Neural progenitor cell (in vitro differentiated cells): ENCODE measurements at regions not wholly inside any gene's neighbourhood (a gene's known extent, or its start where the extent isn't known, plus 50 kb on each side); places are given as distances from the start of the nearest gene placed in this dataset.

ENCODE experiments used
- DNase-seq: peaks from one replicate; pipeline ENCODE4 v3.0.0-alpha.2; 2016; ENCODE audit warnings: low spot score
- H2AFZ ChIP-seq: fragments of 200-600 bp; sonication (generic); replicated peaks from 2 replicates; pipeline ENCODE4 v1.6.1; 2016; ENCODE audit warnings: antibody characterized with exemption
- H3F3A ChIP-seq: fragments of 200-600 bp; sonication (generic); 2 replicates; pipeline ENCODE4 v1.6.1; 2016; ENCODE audit warnings: antibody characterized with exemption, low read depth
- H3K27ac ChIP-seq: fragments of 200-600 bp; sonication (generic); 2 replicates; pipeline ENCODE4 v1.5.1; 2016; ENCODE audit warnings: mild to moderate bottlenecking
- H3K27me3 ChIP-seq: fragments of 200-600 bp; sonication (generic); 2 replicates; pipeline ENCODE4 v1.6.1; 2016; ENCODE audit warnings: mild to moderate bottlenecking, moderate library complexity
- H3K36me3 ChIP-seq: fragments of 200-600 bp; sonication (generic); 2 replicates; pipeline ENCODE4 v1.5.1; 2016
- H3K4me1 ChIP-seq: fragments of 200-600 bp; sonication (generic); 2 replicates; pipeline ENCODE4 v1.6.1; 2016; ENCODE audit warnings: mixed run types
- H3K4me2 ChIP-seq: fragments of 200-600 bp; sonication (generic); 2 replicates; pipeline ENCODE4 v1.6.1; 2016
- H3K4me3 ChIP-seq: fragments of 200-600 bp; sonication (generic); 2 replicates; pipeline ENCODE4 v1.5.1; 2016
- H3K79me2 ChIP-seq: fragments of 200-600 bp; sonication (generic); 2 replicates; pipeline ENCODE4 v1.6.1; 2016; ENCODE audit warnings: low read depth
- H3K9ac ChIP-seq: fragments of 200-600 bp; sonication (generic); 2 replicates; pipeline ENCODE4 v1.6.1; 2016
- H3K9me3 ChIP-seq: fragments of 200-600 bp; sonication (generic); 2 replicates; pipeline ENCODE4 v1.5.1; 2016; ENCODE audit warnings: low read depth
- H4K20me1 ChIP-seq: fragments of 200-600 bp; sonication (generic); 2 replicates; pipeline ENCODE4 v1.6.1; 2016; ENCODE audit warnings: low read depth
- H3K27ac Mint-ChIP-seq: 3 replicates; pipeline ENCODE4 v1.8.0; 2021; ENCODE audit warnings: mixed read lengths
- H3K27me3 Mint-ChIP-seq: 2 replicates; pipeline ENCODE4 v1.8.0; 2022; ENCODE audit warnings: low read depth, mild to moderate bottlenecking, inconsistent platforms, moderate library complexity, mixed read lengths; ENCODE audit not compliant: insufficient read depth
- H3K36me3 Mint-ChIP-seq: 3 replicates; pipeline ENCODE4 v1.8.0; 2021; ENCODE audit warnings: mixed read lengths
- H3K4me1 Mint-ChIP-seq: 3 replicates; pipeline ENCODE4 v1.8.0; 2021; ENCODE audit warnings: mixed read lengths
- H3K4me3 Mint-ChIP-seq: 3 replicates; pipeline ENCODE4 v1.8.0; 2021; ENCODE audit warnings: mild to moderate bottlenecking, moderate library complexity, mixed read lengths
- H3K9me3 Mint-ChIP-seq: 3 replicates; pipeline ENCODE4 v1.8.0; 2020; ENCODE audit warnings: mixed read lengths
- CTCF ChIP-seq: fragments of 200-600 bp; sonication (generic); IDR thresholded peaks from 2 replicates; pipeline ENCODE4 v1.5.1; 2017; ENCODE audit warnings: antibody characterized with exemption, mild to moderate bottlenecking
- EZH2 ChIP-seq: fragments of 200-600 bp; sonication (generic); IDR thresholded peaks from 2 replicates; pipeline ENCODE4 v1.6.1; 2017; ENCODE audit warnings: antibody characterized with exemption, mild to moderate bottlenecking, moderate library complexity
- EZH2phosphoT487 ChIP-seq: fragments of 200-600 bp; sonication (generic); IDR thresholded peaks from 2 replicates; pipeline ENCODE4 v1.6.1; 2017; ENCODE audit warnings: antibody characterized with exemption

- H3K27me3 Mint-ChIP-seq = no peaks in the 10 kb centered on the region
Measured at GRCh38 chr2:217482056-217482710, 520.6 kb downstream of the TNS1 start.

GRCh38 chr2:217481577-217481976 lies 521.2 kb downstream of the TNS1 start:
- H3F3A ChIP-seq = no peaks in the 10 kb centered on the region
- no peaks in the 10 kb centered on the region for H3K27me3 Mint-ChIP-seq

More at GRCh38 chr2:217482056-217482710, 520.6 kb downstream of the TNS1 start:
- H3F3A ChIP-seq = no peaks in the 10 kb centered on the region
- peaks cover 17% of the 10 kb centered on the region for H3K4me1 Mint-ChIP-seq
- H3K9me3 ChIP-seq = no peaks in the 10 kb centered on the region
- H3K4me1 ChIP-seq = peaks cover 18% of the 10 kb centered on the region
- no peak overlapping the region for H3K9ac ChIP-seq
- H3K4me3 Mint-ChIP-seq = no peak overlapping the region
- no peaks in the 10 kb centered on the region for H3K27me3 ChIP-seq
- H4K20me1 ChIP-seq = no peaks in the 10 kb centered on the region
- H3K27ac Mint-ChIP-seq = no peak overlapping the region
- no peak overlapping the region for H3K27ac ChIP-seq
- H3K36me3 Mint-ChIP-seq = no peaks in the 10 kb centered on the region
- no peak overlapping the region for H3K4me2 ChIP-seq
- no peaks in the 10 kb centered on the region for H3K36me3 ChIP-seq
- H3K79me2 ChIP-seq = no peaks in the 10 kb centered on the region
- no peaks in the 10 kb centered on the region for H3K9me3 Mint-ChIP-seq
- TF ChIP-seq EZH2phosphoT487 (no peak), EZH2 (no peak), CTCF (no peak)
- H2AFZ ChIP-seq = no peak overlapping the region
- no peak overlapping the region for H3K4me3 ChIP-seq
- DNase-seq = no peak

GRCh38 chr2:217479566-217479965 lies 523.2 kb downstream of the TNS1 start:
- Histone ChIP-seq H3K4me2 (peak overlapping the region; percentile 47), H2AFZ (no peak overlapping the region), H3K9ac (no peak overlapping the region), H3K79me2 (no peaks in the 10 kb centered on the region), H3K4me1 (peaks cover 18% of the 10 kb centered on the region), H3F3A (no peaks in the 10 kb centered on the region), H4K20me1 (no peaks in the 10 kb centered on the region), H3K4me3 (no peak overlapping the region), H3K9me3 (no peaks in the 10 kb centered on the region), H3K27me3 (no peaks in the 10 kb centered on the region), H3K27ac (no peak overlapping the region), H3K36me3 (no peaks in the 10 kb centered on the region)
- H3K4me3 Mint-ChIP-seq = no peak overlapping the region
- peaks cover 17% of the 10 kb centered on the region for H3K4me1 Mint-ChIP-seq
- no peak overlapping the region for H3K27ac Mint-ChIP-seq
- no peaks in the 10 kb centered on the region for H3K27me3 Mint-ChIP-seq
- TF ChIP-seq CTCF (no peak), EZH2phosphoT487 (no peak), EZH2 (no peak)
- H3K9me3 Mint-ChIP-seq = no peaks in the 10 kb centered on the region
- H3K36me3 Mint-ChIP-seq = no peaks in the 10 kb centered on the region
- no peak for DNase-seq

More at GRCh38 chr2:217481577-217481976, 521.2 kb downstream of the TNS1 start:
- Histone ChIP-seq H3K4me1 (peaks cover 18% of the 10 kb centered on the region), H3K4me2 (no peak overlapping the region), H3K79me2 (no peaks in the 10 kb centered on the region), H3K36me3 (no peaks in the 10 kb centered on the region), H3K27ac (no peak overlapping the region), H2AFZ (no peak overlapping the region), H3K4me3 (no peak overlapping the region), H3K9me3 (no peaks in the 10 kb centered on the region), H3K27me3 (no peaks in the 10 kb centered on the region), H4K20me1 (no peaks in the 10 kb centered on the region), H3K9ac (no peak overlapping the region)
- Mint-ChIP-seq H3K9me3 (no peaks in the 10 kb centered on the region), H3K36me3 (no peaks in the 10 kb centered on the region), H3K4me1 (peaks cover 17% of the 10 kb centered on the region), H3K4me3 (no peak overlapping the region), H3K27ac (no peak overlapping the region)
- TF ChIP-seq EZH2phosphoT487 = no peak
- TF ChIP-seq EZH2 = no peak
- no peak for TF ChIP-seq CTCF
- no peak for DNase-seq
